NCI-H82 treated with DMSO at 0.1 percent for 48 hours (cell line): ENCODE measurements at regions not wholly inside any gene's neighbourhood (a gene's known extent, or its start where the extent isn't known, plus 50 kb on each side); places are given as distances from the start of the nearest gene placed in this dataset.
"Not testable (repeated sequence)": the region's sequence is repeated elsewhere in the genome, so short reads cannot be mapped to it uniquely, and the experiment has no call there.

Experiments used
- DNase-seq: peaks from one replicate; lab custom pipeline; 2025; ENCODE audit not compliant: unreplicated experiment; lab: John Stamatoyannopoulos, UW

DNA sequence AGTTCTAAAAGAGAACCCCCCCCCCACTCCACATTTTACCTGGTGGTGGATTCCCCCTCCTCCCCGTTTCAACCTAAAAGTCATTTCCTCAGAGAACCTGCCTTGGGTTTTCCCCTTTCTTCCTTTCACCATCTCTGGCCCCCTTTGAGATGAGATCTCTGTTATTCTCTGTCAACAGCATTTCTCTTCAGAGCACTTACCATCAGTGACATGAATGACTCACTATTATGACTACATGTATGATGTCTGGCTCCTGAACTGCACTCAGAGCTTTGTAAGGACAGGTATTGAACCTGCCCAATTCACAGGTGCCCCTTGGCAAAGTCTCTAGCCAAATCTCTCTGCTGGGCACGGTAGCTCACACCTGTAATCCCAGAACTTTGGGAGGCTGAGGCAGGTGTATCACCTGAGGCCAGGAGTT is 61.4 kb upstream of the JARID2 start:
- DNase-seq, result no peak

DNA sequence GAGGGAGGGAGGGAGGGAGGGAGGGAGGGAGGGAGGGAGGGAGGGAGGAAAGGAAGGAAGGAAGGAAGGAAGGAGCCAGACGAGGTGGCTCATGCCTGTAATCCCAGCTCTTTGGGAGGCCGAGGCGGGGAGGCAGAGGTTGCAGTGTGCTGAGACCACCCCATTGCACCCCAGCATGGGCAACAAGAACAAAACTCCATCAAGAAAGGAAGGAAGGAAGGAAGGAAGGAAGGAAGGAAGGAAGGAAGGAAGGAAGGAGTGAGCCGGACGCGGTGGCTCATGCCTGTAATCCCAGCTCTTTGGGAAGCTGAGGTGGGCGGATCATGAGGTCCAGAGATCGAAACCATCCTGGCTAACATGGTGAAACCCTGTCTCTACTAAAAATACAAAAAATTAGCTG is 60.8 kb upstream of the JARID2 start:
- not testable (repeated sequence) for DNase-seq

DNA sequence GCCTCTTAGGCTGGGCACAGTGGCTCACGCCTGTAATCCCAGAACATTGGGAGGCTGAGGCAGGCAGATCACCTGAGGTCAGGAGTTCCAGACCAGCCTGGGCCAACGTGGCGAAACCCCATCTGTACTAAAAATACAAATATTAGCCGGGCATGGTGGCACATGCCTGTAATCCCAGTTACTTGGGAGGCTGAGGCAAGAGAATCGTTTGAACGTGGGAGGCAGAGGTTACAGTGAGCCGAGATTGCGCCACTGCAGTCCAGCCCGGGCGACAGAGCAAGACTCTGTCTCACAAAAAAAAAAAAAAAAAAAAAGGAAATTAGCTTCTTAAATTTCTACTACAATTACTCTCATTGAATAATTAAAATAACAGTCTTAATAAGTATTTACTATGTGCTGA is 52.4 kb upstream of the JARID2 start:
- DNase-seq, result not testable (repeated sequence)

DNA sequence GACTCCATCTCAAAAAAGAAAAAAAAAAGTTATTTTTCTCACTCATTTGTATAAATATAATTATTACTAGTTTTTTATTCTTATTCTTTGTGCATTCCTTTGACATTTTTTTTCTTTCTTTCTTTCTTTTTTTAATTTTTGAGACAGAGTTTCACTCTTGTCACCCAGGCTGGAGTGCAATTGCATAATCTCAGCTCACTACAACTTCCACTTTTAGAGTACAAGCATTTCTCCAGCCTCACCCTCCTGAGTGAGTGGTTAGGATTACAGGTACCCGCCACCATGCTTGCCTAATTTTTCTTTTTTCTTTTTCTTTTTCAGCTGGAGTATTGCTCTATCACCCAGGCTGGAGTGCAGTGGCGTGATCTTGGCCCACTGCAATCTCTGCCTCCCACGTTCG is 51.4 kb upstream of the JARID2 start:
- DNase-seq, result no peak
